OCI-LY7 (cell line): ENCODE measurements at regions not wholly inside any gene's neighbourhood (a gene's known extent, or its start where the extent isn't known, plus 50 kb on each side); places are given as distances from the start of the nearest gene placed in this dataset.

Experiments used
- BruUV-seq: library from RNA; stranded (reverse); fragments of 400-500 nt; replicated peaks from 2 replicates; lab custom pipeline; 2021; lab: Mats Ljungman, UMichigan
- CTCF ChIA-PET: fragments of 300-600 bp; sonication (Branson Sonifier 250); formaldehyde crosslinking; loops from one replicate; lab custom pipeline; 2022; ENCODE audit warnings: antibody characterized with exemption; ENCODE audit not compliant: unreplicated experiment; lab: Charles Lee
- POLR2A ChIA-PET: fragments of 300-600 bp; sonication (Branson Sonifier 250); formaldehyde crosslinking; loops from one replicate; lab custom pipeline; 2022; ENCODE audit warnings: antibody characterized with exemption; lab: Charles Lee
- DNase-seq: peaks from one replicate; pipeline ENCODE4 v3.0.0-alpha.2; 2015; ENCODE audit warnings: low spot score
- H2AFZ ChIP-seq: fragments of 200-600 bp; sonication (generic), shearing (Covaris generic); 2 replicates; pipeline ENCODE4 v1.6.1; 2014; ENCODE audit warnings: mild to moderate bottlenecking, antibody characterized with exemption, low read length, moderate library complexity
- H3K27ac ChIP-seq: fragments of 200-600 bp; sonication (generic); 2 replicates; pipeline ENCODE4 v1.5.1; 2014; ENCODE audit warnings: mixed run types, low read depth, mild to moderate bottlenecking, moderate library complexity, low read length, inconsistent platforms; ENCODE audit not compliant: poor library complexity, severe bottlenecking
- H3K36me3 ChIP-seq: fragments of 200-600 bp; sonication (generic); 2 replicates; pipeline ENCODE4 v1.6.1; 2014; ENCODE audit warnings: mild to moderate bottlenecking, antibody characterized with exemption, low read length, moderate library complexity, mixed read lengths; ENCODE audit not compliant: insufficient read depth
- H3K4me1 ChIP-seq: fragments of 200-600 bp; sonication (generic); 2 replicates; pipeline ENCODE4 v1.5.1; 2014; ENCODE audit warnings: mild to moderate bottlenecking, low read length; ENCODE audit not compliant: insufficient read depth, poor library complexity, severe bottlenecking
- H3K4me2 ChIP-seq: fragments of 200-600 bp; sonication (generic); 2 replicates; pipeline ENCODE4 v1.6.1; 2014; ENCODE audit warnings: mild to moderate bottlenecking, low read length
- H3K4me3 ChIP-seq: fragments of 200-600 bp; sonication (generic); 2 replicates; pipeline ENCODE4 v1.5.1; 2014; ENCODE audit warnings: mild to moderate bottlenecking, low read depth, low read length; ENCODE audit not compliant: poor library complexity, severe bottlenecking
- H3K79me2 ChIP-seq: fragments of 200-600 bp; sonication (generic); 2 replicates; pipeline ENCODE4 v1.6.1; 2016; ENCODE audit warnings: low read depth, mild to moderate bottlenecking, low read length, moderate library complexity, mixed read lengths; ENCODE audit not compliant: insufficient read depth
- H3K9me2 ChIP-seq: fragments of 200-600 bp; sonication (generic); 2 replicates; pipeline ENCODE4 v1.6.1; 2016; ENCODE audit warnings: mild to moderate bottlenecking, low read length, mixed read lengths; ENCODE audit not compliant: insufficient read depth
- H3K9me3 ChIP-seq: fragments of 200-600 bp; sonication (generic); 2 replicates; pipeline ENCODE4 v1.6.1; 2014; ENCODE audit warnings: mild to moderate bottlenecking, mixed run types, low read length, mixed read lengths
- H4K20me1 ChIP-seq: fragments of 200-600 bp; sonication (generic); 2 replicates; pipeline ENCODE4 v1.6.1; 2014; ENCODE audit warnings: mild to moderate bottlenecking, antibody characterized with exemption, low read length, moderate library complexity, mixed read lengths; ENCODE audit not compliant: insufficient read depth
- EZH2phosphoT487 ChIP-seq: fragments of 200-600 bp; sonication (generic); IDR thresholded peaks from 2 replicates; pipeline ENCODE4 v1.6.1; 2018; ENCODE audit warnings: low read depth, borderline replicate concordance, mild to moderate bottlenecking, mixed run types, antibody characterized with exemption, low read length, moderate library complexity, mixed read lengths
- intact Hi-C: fragments of 100-400 bp; cut with micrococcal nuclease; formaldehyde crosslinking; loops from one replicate; pipeline ENCODE4 v1.10.0; 2022; ENCODE audit not compliant: unreplicated experiment
- TF ChIP-seq, protein P1 (sequence below): fragments of 200-600 bp; sonication (generic); conservative IDR thresholded peaks from 2 replicates; pipeline ENCODE4 v1.5.1; 2014; ENCODE audit warnings: mild to moderate bottlenecking, antibody characterized with exemption, low read length, moderate library complexity, mixed read lengths

DNA sequence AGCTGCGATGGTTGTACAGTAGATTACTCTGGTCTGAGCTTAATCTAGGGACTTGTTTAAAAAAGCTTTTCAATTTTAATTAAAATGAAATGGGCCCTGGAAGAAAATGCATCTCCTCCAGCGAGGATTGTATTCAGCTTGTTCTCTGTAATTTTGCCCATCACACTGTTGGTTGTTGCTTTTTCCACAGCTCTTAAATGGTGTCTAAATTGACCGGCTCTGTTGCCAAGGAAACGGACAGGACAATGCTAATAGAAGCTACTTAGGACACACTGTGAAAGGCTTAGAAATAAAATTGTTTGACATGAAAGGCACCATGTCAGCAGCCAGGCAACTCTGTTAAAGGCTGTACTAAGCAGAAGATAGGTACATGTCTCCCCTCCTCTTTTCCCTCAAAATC lies 116.7 kb upstream of the NRSN1 start:
- CTCF ChIA-PET = no interaction called here
- Histone ChIP-seq H3K4me3 (no peak overlapping the region), H4K20me1 (no peaks in the 10 kb centered on the region), H3K27ac (no peak overlapping the region), H2AFZ (no peak overlapping the region), H3K9me3 (no peaks in the 10 kb centered on the region), H3K79me2 (no peaks in the 10 kb centered on the region), H3K9me2 (no peaks in the 10 kb centered on the region), H3K36me3 (no peaks in the 10 kb centered on the region), H3K4me2 (no peak overlapping the region), H3K4me1 (no peaks in the 10 kb centered on the region)
- no TSS peak for BruUV-seq
- POLR2A ChIA-PET = interaction anchor here (0.9 to 1.4 kb wide), 2 partner anchors 8 to 61 kb away, joined by 3 read pairs; no protein-coding TSS in a partner anchor
- intact Hi-C loops = no loop called here
- TF ChIP-seq EZH2phosphoT487 = no peak
- TF ChIP-seq, protein P1, sequence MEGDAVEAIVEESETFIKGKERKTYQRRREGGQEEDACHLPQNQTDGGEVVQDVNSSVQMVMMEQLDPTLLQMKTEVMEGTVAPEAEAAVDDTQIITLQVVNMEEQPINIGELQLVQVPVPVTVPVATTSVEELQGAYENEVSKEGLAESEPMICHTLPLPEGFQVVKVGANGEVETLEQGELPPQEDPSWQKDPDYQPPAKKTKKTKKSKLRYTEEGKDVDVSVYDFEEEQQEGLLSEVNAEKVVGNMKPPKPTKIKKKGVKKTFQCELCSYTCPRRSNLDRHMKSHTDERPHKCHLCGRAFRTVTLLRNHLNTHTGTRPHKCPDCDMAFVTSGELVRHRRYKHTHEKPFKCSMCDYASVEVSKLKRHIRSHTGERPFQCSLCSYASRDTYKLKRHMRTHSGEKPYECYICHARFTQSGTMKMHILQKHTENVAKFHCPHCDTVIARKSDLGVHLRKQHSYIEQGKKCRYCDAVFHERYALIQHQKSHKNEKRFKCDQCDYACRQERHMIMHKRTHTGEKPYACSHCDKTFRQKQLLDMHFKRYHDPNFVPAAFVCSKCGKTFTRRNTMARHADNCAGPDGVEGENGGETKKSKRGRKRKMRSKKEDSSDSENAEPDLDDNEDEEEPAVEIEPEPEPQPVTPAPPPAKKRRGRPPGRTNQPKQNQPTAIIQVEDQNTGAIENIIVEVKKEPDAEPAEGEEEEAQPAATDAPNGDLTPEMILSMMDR = no peak
- DNase-seq = no peak

DNA sequence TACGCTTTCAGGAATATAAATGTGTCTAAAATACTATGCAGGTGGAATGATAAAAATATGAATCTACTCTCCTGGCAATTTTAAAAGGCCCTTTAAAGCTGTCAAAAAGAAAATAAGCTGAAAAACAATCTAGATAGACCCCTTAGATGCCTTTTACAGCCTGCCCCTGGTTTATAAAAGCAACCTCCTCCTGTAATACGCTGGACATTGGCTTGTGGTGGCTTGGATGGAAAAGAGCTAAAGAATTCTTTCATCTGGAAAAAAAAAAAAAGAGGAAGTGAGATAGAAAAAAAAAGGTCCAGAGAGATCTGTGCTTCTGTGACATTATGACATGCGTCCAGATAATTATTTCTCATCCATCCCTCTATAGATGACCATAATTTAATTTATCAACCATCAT lies 115.9 kb upstream of the NRSN1 start:
- Histone ChIP-seq H3K27ac (no peak overlapping the region), H2AFZ (no peak overlapping the region), H3K4me1 (no peaks in the 10 kb centered on the region), H4K20me1 (no peaks in the 10 kb centered on the region), H3K79me2 (no peaks in the 10 kb centered on the region), H3K36me3 (no peaks in the 10 kb centered on the region), H3K9me2 (no peaks in the 10 kb centered on the region), H3K4me3 (no peak overlapping the region), H3K4me2 (no peak overlapping the region), H3K9me3 (no peaks in the 10 kb centered on the region)
- ChIA-PET POLR2A (interaction anchor here (0.6 to 1.4 kb wide), 2 partner anchors 9 to 24 kb away, joined by 3 read pairs; no protein-coding TSS in a partner anchor), CTCF (no interaction called here)
- intact Hi-C loops = no loop called here
- no peak for DNase-seq
- no TSS peak for BruUV-seq
- TF ChIP-seq, protein P1 = no peak
- TF ChIP-seq EZH2phosphoT487 = no peak

DNA sequence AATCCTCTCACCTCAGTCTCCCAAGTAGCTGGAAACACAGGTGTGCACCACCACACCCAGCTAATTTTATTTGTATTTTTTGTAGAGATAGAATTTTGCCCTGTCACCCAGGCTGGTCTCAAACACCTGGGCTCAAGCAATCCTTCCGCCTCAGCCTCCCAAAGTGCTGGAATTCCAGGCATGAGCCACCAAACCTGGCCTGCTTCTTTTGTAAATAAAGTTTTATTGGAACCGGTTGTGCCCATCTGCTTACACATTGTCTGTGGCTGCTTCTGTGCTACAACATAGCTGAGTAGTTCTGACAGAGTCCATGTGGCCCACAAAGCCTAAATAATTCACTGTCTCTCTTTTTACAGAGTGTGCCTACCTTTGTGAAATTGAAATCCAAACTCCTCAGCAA lies 109.7 kb upstream of the NRSN1 start:
- TF ChIP-seq, protein P1 = no peak
- ChIA-PET CTCF (no interaction called here), POLR2A (no interaction called here)
- Histone ChIP-seq H3K36me3 (no peaks in the 10 kb centered on the region), H3K4me1 (no peaks in the 10 kb centered on the region), H3K27ac (no peak overlapping the region), H2AFZ (no peak overlapping the region), H3K9me2 (no peaks in the 10 kb centered on the region), H3K9me3 (no peaks in the 10 kb centered on the region), H3K79me2 (no peaks in the 10 kb centered on the region), H3K4me3 (no peak overlapping the region), H4K20me1 (no peaks in the 10 kb centered on the region), H3K4me2 (no peak overlapping the region)
- intact Hi-C loops = no loop called here
- BruUV-seq = no TSS peak
- DNase-seq = no peak
